Hematopoietic multipotent progenitor cell (in vitro differentiated cells): ENCODE measurements at regions not wholly inside any gene's neighbourhood (a gene's known extent, or its start where the extent isn't known, plus 50 kb on each side); places are given as distances from the start of the nearest gene placed in this dataset.
A peak's percentile ranks its signal among the peaks of the same experiment; 100 is the strongest.
"Not testable (repeated sequence)": the region's sequence is repeated elsewhere in the genome, so short reads cannot be mapped to it uniquely, and the experiment has no call there.

Source experiments
- DNase-seq, 3 donors: peaks; one replicate each; pipeline ENCODE4 v3.0.0-alpha.2; 2011 to 2015; ENCODE audit warnings: low read depth in 2 of 3, low spot score in 2 of 3

DNA sequence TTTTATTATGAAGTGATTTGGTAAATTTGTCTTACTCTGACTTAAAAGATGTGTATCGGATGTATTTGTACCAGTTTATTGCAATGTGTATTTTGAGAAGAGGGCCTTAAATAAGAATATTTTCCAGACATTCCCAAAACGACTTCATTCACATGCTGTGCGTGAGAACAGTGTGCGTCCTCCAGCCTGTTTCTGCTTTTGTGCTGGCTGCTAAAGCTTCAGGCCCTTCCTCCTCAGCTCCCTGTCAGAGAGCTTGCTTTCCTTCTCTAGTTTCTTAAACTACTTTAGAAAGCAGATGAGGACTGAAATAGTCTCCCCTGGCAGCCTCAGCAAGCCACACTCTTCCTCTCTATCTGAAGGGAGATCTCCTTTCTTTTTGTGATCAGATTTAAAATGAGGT, 157.8 kb downstream of the SAMD5 start:
- no peak for DNase-seq

DNA sequence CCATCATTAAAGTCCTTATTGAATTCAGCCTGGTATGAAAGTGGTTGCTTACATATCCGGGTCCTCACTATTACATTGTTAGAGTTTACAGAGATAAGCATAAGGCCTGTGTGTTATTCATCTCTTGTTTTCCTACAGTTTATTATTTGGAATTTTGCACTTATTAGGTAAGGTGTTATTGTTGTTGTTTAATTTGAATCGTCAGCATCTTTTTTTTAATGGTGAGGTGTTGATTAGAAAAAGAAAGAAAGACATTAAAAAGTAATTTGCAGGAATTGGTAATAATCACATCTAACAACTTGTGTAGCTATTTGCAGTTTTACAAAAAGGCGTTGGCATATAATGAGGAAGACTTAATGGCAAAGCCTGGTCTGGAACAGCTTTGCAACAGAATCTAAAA, 158.6 kb downstream of the SAMD5 start:
- no peak for DNase-seq

DNA sequence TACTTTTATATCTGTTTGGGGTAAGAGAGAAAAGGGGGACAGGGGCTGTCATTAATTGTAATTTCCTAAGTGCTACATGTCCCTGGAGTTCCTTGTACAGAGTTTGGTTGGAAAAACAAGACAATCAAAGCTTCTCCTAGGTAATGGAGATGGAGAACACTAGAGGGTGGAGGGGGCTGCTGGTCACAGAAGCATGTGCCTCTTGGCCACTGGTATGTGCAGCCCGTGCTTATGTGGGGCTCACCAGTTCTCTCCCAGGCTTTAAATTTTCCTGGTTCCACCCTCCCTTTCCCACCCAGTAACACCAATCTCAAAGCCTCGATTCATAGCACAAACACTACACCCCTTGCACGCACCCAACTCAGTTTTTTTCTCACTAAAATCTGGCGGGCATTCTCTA, 165.6 kb downstream of the SAMD5 start:
- no peak for DNase-seq

DNA sequence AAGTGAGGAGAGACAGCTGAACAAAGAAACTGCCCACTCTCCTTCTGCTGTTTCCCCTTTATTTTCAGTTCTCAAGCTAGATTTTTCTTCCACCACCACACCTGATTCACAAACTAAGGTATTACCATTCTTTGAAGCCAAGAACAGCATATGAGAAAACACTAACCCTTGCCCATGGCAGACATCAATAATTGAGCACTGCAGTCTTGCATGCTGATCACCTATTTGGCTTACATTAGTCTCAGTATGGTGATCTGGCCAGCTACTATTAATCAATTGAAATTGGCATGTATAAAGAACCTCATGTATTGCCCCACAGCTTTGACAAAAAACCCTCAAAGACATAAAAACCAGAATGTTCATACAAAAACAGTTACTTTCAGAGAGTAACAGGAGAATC, 166.3 kb downstream of the SAMD5 start:
- no peak for DNase-seq

DNA sequence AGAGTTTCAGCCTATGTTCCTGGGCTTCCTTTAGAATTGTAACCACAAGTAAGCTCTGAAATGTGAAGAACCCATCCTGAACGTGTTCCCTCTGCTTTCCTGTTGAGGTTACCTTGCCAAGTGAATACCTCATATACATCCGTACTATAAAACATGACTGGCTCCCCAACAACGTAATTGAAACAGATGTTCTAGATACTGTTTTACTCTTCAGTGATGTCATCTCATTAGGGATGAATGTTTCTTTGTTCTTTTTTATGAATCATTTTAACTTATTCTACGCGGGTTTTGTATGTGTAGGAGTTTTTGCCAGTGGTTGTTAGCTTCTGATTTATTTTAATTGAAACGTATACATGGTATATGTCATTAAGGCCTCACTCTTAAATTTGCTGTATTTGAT, 166.8 kb downstream of the SAMD5 start:
- DNase-seq = no peak

DNA sequence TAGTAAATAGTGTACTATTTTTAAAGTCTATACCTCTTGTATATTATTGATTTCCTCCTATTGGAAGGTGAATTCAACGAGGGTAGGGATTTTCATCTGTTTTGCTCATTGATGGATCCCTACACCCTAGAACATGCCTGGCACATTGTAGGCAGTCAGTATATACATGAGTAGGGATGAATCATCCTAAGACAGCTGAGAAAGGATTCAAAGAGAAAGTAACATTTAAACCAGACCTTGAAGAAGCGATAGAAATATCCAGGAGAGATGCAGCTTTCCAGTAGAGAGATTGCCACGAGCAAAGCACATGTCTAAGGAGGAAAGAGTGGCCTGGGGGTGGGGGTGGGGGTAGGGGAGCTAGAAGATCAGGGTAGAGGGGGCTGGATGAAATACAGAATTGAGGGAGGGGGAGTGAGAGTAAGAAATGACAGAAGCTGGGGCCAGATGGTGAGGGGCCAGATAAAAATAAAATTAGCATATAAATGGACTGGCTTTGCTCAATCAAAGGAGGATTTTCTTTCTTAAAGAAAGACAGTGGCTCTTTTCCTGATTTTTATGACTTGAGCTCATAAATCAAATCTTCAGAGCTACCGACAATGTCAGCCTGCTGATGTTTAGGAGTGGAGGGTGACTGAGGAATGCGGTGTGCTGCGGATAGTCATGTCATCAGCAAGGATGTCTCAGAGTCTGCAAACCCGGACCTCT, 168.2 kb downstream of the SAMD5 start:
- DNase-seq = no peak

DNA sequence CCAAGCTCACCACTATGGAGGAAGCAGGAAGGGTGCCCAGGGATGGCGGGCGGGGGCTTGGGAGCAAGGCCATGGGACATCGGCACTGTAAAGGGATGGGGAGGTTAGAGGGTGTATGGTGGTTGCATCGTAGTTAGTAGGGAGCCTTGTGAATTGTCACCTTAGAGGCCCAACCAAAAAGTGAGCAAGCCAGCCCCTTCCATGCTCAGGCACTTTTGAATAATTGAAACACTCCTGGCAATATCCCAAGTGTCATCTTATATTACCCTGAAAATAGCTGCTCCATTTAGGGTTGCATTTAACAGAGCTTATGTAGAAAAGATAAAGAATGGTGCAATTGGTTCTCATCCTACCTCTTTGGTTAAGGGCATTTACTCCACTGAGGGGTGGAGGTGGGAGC, 169.2 kb downstream of the SAMD5 start:
- no peak for DNase-seq

DNA sequence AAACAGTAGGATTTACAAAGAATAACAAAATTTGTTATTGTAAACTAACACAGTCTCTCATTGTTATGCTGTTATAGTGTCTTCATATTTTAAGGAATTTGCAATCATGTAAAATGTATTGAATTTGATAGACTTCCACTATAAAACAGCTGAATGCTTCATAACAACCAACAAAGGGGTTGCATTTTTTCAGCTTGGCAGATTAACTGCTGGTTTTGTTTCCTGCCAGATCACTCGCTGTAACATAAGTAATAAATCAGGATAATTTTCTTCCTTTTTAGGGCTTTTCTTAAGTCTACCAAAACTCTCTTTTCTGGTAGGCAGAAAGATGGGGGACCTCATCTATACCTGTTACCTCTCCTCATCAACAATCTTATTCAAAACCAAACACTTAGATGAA, 169.8 kb downstream of the SAMD5 start:
- peak in 1 of 3 donors; percentile 32 for DNase-seq

DNA sequence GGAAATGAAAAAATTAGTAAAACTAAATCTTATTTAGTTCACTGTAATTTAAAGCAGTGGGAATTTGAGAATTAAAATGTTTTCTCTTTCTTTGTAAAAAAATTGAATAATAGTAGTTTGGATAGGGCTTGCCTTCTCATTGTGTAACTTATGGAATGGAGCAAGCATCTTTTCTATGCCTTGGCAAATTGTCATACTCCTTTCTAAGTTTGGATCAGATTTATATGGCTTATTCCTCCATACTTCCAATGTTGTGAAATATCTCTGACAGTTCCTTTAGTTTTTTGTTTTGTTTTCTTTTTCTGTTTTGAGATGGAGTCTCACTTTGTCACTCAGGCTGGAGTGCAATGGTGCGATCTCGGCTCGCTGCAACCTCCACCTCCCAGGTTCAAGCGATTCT, 176.4 kb downstream of the SAMD5 start:
- no peak for DNase-seq

DNA sequence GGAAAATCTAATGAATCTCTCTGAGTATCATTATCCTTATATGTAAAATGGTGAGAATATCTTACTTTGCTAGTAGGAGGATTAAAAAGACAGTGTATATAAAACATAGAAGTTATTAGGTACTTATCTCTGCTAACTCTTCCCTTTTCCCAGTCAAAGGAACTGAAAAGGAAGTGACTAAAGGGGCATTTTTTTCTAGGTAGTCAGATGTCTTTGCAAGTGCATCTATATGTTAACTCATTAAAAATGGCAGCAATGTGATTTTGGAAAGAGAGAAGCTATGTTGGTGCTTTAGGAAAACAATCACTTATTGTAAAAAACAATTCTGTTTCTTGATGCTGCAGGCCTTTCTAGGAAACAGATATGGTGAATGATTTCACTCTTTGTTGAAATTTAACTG, 180.9 kb downstream of the SAMD5 start:
- no peak for DNase-seq

DNA sequence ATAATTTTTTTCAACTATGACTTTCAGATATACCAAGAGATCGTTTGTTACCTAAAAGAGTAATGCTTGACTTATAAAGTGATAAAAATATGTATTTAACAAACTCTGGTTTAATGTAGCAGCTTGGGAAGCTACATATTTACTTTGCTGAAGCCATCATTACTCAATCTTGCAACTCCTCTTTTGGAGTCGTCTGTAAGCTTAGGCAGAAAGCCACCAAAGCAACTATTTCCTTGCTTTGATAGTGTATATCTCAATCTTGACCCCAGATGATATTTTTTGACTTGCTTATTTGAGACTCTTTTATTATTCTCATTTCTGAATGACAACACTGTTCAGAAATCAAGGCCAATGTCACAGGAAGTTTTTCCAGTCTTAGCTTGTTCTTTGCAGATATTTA, 183.0 kb downstream of the SAMD5 start:
- no peak for DNase-seq

DNA sequence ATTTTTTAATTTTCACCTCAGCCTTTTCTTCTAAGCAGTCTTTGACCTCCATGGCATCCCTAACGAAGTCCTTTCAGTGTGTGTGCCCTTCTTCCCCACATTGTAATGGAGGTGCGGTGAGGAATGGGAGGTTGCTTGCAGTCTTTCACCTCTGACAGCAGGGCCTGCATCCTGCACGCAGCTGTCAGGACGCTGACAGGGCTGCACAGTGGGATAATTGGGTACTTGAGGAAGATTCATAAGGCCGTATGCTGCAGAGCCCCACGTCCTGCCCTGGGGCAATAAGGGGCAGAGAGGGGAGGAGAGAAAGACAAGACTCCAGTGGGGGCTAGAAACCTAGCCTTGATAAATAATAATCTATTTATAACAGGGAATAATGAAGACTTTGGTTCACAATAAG, 184.7 kb downstream of the SAMD5 start:
- no peak for DNase-seq

DNA sequence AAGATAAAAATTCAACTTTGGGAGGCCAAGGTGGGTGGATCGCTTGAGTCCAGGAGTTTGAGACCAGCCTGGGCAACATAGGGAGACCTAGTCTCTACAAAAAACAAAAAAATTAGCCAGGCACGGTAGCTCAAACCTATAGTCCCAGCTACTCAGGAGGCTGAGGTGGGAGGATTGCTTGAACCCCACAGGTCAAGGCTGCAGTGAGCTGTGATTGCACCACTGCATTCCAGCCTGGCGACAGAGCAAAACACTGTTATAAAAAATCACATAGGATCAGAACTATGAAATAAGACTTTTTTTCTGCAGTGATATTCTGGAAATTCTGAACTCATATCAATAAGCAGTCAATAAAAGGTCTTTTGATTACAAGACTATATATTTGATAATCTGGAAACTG, 186.1 kb downstream of the SAMD5 start:
- not testable (repeated sequence) for DNase-seq

DNA sequence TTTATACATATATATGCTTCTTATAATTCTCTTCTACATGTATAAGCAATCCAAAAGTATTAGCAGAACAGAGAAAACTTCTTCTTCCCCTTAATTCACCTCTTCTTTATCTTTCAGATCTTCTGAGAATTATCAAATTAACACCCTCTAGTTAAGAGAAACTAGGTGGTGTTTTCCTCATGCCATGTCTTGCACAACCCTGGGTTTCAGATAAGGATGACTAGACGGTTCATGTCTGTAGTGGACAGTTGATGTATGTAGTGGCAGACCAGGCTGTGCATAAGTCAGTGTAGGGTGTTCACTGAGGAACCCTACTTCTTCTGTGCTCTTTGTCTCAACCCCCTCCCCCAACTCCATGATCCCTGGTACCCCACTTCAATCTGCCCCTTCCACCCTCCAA, 187.3 kb downstream of the SAMD5 start:
- DNase-seq = no peak

DNA sequence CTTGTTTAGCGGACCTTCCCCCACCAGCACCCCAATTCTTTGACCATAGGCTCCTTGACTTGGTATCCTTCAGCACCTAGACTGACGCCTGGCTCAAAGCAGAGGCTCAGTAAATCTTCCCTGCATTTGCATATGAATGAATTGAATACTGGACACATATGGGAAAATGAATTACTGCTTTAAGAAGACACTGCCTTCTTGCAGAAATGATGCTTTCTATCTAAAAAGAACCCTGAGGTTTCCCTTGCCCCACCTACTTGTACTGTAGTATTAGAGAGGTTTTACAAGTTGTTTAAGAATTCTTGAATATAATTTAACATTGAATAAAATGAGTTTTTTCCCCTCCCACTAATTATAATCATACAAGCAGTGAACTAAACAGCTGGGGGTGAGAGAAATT, 190.7 kb downstream of the SAMD5 start:
- DNase-seq = no peak

DNA sequence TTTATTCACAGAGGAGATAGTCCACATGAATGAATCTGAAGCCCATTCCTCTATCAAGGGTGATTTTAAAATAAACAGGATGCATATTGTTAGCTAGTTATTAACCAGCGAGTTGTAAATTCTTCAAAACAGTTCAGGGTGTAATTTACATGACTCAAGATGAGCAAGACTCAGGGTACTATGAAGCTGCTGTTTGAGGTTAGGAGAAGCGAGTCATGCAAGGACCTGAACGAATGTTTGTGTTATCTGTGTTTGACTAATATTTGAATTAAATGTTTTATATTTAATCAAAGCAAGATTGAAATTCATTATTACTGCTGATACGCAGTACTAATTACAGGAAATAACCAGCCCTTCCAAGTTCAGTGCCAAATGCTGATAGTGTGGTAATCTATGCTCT, 191.1 kb downstream of the SAMD5 start:
- no peak for DNase-seq

DNA sequence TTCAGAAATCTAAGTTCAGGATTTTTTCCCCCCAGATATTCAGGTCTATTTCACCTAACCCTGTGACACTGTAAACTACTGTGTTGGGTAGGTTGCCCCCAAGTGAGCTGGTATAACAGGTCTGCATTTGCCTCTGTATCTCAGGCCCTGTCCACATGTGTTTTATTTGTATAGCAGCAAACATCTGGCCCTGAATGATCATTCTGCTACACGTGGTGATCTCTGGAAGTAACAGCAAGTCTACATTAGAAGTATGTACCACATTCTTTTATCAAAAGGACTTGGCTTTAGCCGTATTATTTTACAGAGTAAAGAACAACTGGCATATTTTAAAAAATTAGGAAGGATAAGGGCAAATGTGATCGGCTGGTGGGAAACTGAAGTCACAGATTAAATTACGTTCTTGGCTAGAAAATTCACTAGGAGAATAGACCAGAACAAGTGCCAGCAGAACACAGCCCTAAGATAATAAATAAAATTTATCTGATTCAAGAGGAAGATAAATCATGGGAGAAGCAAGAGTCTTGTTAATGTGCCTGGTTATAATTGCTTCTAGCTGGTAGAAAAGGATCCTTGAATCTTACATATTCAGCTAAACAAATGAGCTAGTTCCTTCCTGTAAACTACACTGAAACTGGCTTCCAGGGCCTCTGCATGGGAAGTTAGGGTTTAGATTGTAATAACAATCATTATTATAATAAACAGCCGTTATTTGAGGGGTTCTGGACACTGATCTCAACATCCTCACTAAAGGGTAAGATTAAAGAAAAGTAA, 192.1 kb downstream of the SAMD5 start:
- no peak for DNase-seq

DNA sequence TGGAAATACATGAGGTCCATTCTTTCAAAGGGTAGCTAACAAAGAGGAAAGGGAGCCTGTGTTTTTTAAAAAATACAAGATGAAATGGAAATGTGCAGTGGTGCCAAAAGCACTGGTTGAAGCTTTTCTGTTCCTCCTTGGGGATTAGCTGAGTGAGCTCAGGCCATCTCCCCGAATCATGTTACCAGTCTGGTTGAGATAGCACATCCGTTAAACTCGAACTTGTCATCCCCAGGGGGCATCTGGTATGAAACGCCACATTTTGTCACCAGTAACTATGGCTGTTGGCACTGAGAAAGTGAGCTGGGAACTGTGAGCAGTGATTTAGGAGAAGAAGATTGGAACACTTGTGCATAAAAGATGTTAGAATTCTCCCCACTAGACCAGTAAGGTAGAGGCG, 196.2 kb downstream of the SAMD5 start:
- no peak for DNase-seq

DNA sequence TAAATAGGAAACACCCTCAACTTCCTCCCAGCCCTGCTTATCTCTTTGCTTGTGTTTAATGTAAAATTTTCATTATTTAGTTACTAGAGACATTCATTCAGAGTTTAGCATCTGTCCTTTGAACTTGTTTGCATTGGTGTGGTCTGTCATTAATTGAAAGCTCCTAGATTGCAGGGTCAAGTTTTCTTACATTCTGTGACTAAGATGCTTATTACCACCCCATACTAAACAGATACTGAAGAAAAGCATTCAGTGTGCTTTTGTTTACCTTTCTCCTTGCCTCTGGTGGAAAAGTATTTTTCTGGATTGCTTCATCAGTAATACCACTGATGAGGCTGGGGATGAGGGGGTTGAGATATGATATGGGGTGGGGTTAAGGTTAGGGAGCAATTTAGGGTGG, 199.0 kb downstream of the SAMD5 start:
- DNase-seq = no peak

DNA sequence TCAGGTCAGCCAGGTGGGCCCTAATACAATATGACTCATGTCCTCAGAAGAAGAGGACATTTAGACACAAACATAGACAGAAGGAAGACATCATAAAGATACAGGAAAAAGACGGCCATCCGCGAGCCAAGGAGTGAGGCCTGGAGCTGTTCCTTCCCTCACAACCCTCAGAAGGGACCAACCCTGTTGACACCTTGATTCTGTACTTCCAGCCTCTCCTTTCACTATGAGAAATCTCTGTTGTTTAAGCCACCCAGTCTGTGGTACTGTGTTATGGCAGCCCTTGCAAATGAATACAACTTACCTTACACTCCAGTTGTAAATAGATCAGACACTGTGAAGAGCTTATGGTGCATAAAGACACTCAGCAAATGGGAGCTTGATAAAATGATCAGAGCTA, 199.7 kb downstream of the SAMD5 start:
- no peak for DNase-seq

DNA sequence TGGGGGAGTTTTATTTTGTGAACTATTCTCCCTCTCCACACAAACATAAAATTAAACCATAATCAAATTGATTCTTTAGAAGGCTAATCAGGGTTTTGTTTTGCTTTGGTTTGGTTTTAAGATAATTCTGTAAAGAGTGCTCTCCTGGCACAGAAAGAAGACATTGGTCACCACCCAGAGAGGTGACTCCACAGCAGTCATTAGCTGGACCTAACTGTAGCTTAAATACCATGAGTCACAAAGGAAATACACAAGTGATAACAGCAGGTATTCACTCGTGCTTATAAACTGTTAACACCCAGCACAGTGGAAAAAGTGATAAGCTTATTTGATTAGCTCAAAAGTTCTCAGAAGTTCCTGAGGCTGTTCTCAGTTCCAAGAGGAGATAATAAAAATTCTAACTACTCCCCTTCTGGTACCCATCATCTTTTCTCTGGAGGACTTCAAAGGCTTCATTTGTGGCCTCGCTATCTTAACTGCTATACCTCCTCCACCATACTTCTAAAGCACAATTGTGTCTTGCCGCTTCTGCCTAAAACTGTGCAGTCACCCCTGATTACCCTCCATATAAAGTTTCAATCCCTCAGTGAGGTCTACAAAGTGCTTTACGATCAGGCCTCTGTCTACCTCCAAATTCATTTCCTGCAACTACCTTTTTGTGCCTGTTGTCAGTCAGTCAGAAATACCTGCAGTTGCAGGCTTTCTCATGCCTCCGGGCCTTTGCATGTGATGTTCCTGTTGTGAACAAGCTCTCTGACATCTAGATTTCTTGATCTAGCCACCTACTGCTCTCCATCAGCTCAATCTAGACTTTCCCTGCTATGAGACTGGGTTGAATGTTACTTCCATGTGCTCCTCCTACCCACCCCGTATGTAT, 201.1 kb downstream of the SAMD5 start:
- DNase-seq = no peak

DNA sequence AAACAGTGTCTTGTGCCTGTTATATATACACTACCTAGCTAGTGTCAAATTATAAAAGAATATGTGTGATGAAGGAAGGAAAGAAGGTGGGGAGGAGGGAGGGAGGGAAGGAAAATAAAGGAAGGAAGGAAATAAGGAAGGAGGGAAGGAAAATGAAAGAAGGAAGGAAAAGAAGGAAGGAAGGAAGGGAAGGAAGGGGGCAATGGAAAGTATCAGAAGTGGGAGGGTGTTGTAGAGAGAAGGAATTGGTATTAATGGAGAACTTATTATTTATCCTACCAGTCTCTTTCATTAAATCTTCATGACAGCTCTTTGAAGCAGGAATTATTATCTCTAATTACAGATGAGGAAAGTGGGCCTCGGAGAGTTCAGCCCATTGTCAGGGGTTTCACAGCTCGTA, 202.4 kb downstream of the SAMD5 start:
- no peak for DNase-seq
